MM.1S (cell line): ENCODE measurements at regions not wholly inside any gene's neighbourhood (a gene's known extent, or its start where the extent isn't known, plus 50 kb on each side); places are given as distances from the start of the nearest gene placed in this dataset.

Experiments
- DNase-seq: peaks from one replicate; pipeline ENCODE4 v3.0.0-alpha.2; 2015
- H2AFZ ChIP-seq: fragments of 300-600 bp; sonication (generic); 2 replicates; pipeline ENCODE4 v1.6.0; 2016; ENCODE audit warnings: antibody characterized with exemption, low read length
- H3F3A ChIP-seq: fragments of 300-600 bp; sonication (generic); 2 replicates; pipeline ENCODE4 v1.6.1; 2016; ENCODE audit warnings: mild to moderate bottlenecking, antibody characterized with exemption, low read length, moderate library complexity, mixed read lengths; ENCODE audit not compliant: insufficient read depth
- H3K27ac ChIP-seq: fragments of 300-600 bp; sonication (generic); 2 replicates; pipeline ENCODE4 v1.5.1; 2016; ENCODE audit warnings: mild to moderate bottlenecking, low read length
- H3K27me3 ChIP-seq: fragments of 300-600 bp; sonication (generic); replicated peaks from 2 replicates; pipeline ENCODE4 v1.6.0; 2016; ENCODE audit warnings: low read length; ENCODE audit not compliant: insufficient read depth
- H3K36me3 ChIP-seq: fragments of 300-600 bp; sonication (generic); replicated peaks from 2 replicates; pipeline ENCODE4 v1.6.1; 2016; ENCODE audit warnings: mild to moderate bottlenecking, low read length, mixed read lengths; ENCODE audit not compliant: insufficient read depth
- H3K4me1 ChIP-seq: fragments of 300-600 bp; sonication (generic); 2 replicates; pipeline ENCODE4 v1.6.1; 2016; ENCODE audit warnings: low read length, mixed read lengths
- H3K4me2 ChIP-seq: fragments of 300-600 bp; sonication (generic); 2 replicates; pipeline ENCODE4 v1.6.0; 2016; ENCODE audit warnings: low read depth, low read length
- H3K4me3 ChIP-seq: fragments of 300-600 bp; sonication (generic); 2 replicates; pipeline ENCODE4 v1.5.1; 2016; ENCODE audit warnings: low read length, mixed read lengths
- H3K79me2 ChIP-seq: fragments of 300-600 bp; sonication (generic); 2 replicates; pipeline ENCODE4 v1.6.1; 2016; ENCODE audit warnings: mixed run types, low read length, mixed read lengths
- H3K9ac ChIP-seq: fragments of 300-600 bp; sonication (generic); 2 replicates; pipeline ENCODE4 v1.6.1; 2016; ENCODE audit warnings: low read length, mixed read lengths
- H3K9me2 ChIP-seq: fragments of 300-600 bp; sonication (generic); replicated peaks from 2 replicates; pipeline ENCODE4 v1.6.1; 2016; ENCODE audit warnings: mild to moderate bottlenecking, low read length, mixed read lengths; ENCODE audit not compliant: insufficient read depth
- H3K9me3 ChIP-seq: fragments of 300-600 bp; sonication (generic); replicated peaks from 2 replicates; pipeline ENCODE4 v1.6.1; 2016; ENCODE audit warnings: mild to moderate bottlenecking, low read length, mixed read lengths; ENCODE audit not compliant: insufficient read depth
- H4K20me1 ChIP-seq: fragments of 300-600 bp; sonication (generic); 2 replicates; pipeline ENCODE4 v1.6.1; 2016; ENCODE audit warnings: mild to moderate bottlenecking, low read length, moderate library complexity, mixed read lengths; ENCODE audit not compliant: insufficient read depth
- CTCF ChIP-seq: fragments of 300-600 bp; sonication (generic); IDR thresholded peaks from 2 replicates; pipeline ENCODE4 v1.5.1; 2016; ENCODE audit warnings: antibody characterized with exemption, low read length, mixed read lengths
- EZH2 ChIP-seq: fragments of 300-600 bp; sonication (generic); optimal IDR thresholded peaks from 2 replicates; pipeline ENCODE3; 2017; ENCODE audit warnings: low read depth, mild to moderate bottlenecking, antibody characterized with exemption, low read length, mixed read lengths
- EZH2phosphoT487 ChIP-seq: fragments of 300-600 bp; sonication (generic); IDR thresholded peaks from 2 replicates; pipeline ENCODE4 v1.6.1; 2018; ENCODE audit warnings: antibody characterized with exemption, low read length

GRCh38 chr4:31360786-31361185, 640.6 kb downstream of the PCDH7 start:
- H3K36me3 ChIP-seq: no peaks in the 10 kb centered on the region
- no peak for DNase-seq
- H3F3A ChIP-seq: no peaks in the 10 kb centered on the region
- no peaks in the 10 kb centered on the region for H3K79me2 ChIP-seq
- H2AFZ ChIP-seq: no peak overlapping the region
- no peaks in the 10 kb centered on the region for H3K9me3 ChIP-seq
- no peaks in the 10 kb centered on the region for H3K4me1 ChIP-seq
- TF ChIP-seq EZH2phosphoT487 (no peak), EZH2 (no peak), CTCF (no peak)
- H3K27me3 ChIP-seq: no peaks in the 10 kb centered on the region
- no peaks in the 10 kb centered on the region for H4K20me1 ChIP-seq
- no peaks in the 10 kb centered on the region for H3K9me2 ChIP-seq
- no peak overlapping the region for H3K9ac ChIP-seq
- H3K4me3 ChIP-seq: no peak overlapping the region
- no peak overlapping the region for H3K4me2 ChIP-seq
- no peak overlapping the region for H3K27ac ChIP-seq

- no peaks in the 10 kb centered on the region for H3F3A ChIP-seq
- H4K20me1 ChIP-seq: no peaks in the 10 kb centered on the region
- H3K9me2 ChIP-seq: no peaks in the 10 kb centered on the region
- no peak overlapping the region for H3K4me2 ChIP-seq
- no peak overlapping the region for H3K4me3 ChIP-seq
- H3K36me3 ChIP-seq: no peaks in the 10 kb centered on the region
- no peaks in the 10 kb centered on the region for H3K27me3 ChIP-seq
- no peaks in the 10 kb centered on the region for H3K9me3 ChIP-seq
- H3K9ac ChIP-seq: no peak overlapping the region
- no peaks in the 10 kb centered on the region for H3K79me2 ChIP-seq
- H3K4me1 ChIP-seq: no peaks in the 10 kb centered on the region
- H3K27ac ChIP-seq: no peak overlapping the region
- TF ChIP-seq EZH2 (no peak), CTCF (no peak), EZH2phosphoT487 (no peak)
- DNase-seq: no peak
- no peak overlapping the region for H2AFZ ChIP-seq
Observed at GRCh38 chr4:31362756-31363155, 642.6 kb downstream of the PCDH7 start.

GRCh38 chr4:31365006-31365690, 645.0 kb downstream of the PCDH7 start:
- H3K4me3 ChIP-seq: no peak overlapping the region
- no peak for DNase-seq
- H3K9me3 ChIP-seq: no peaks in the 10 kb centered on the region
- no peaks in the 10 kb centered on the region for H3F3A ChIP-seq
- no peak overlapping the region for H3K9ac ChIP-seq
- no peaks in the 10 kb centered on the region for H4K20me1 ChIP-seq
- H3K9me2 ChIP-seq: no peaks in the 10 kb centered on the region
- no peak overlapping the region for H2AFZ ChIP-seq
- H3K36me3 ChIP-seq: no peaks in the 10 kb centered on the region
- no peaks in the 10 kb centered on the region for H3K4me1 ChIP-seq
- no peaks in the 10 kb centered on the region for H3K79me2 ChIP-seq
- no peak overlapping the region for H3K4me2 ChIP-seq
- no peak for TF ChIP-seq CTCF
- no peak for TF ChIP-seq EZH2phosphoT487
- TF ChIP-seq EZH2: no peak
- no peak overlapping the region for H3K27ac ChIP-seq
- H3K27me3 ChIP-seq: no peaks in the 10 kb centered on the region
